Endothelial cell (in vitro differentiated cells): ENCODE measurements at regions not wholly inside any gene's neighbourhood (a gene's known extent, or its start where the extent isn't known, plus 50 kb on each side); places are given as distances from the start of the nearest gene placed in this dataset.
A peak's percentile ranks its signal among the peaks of the same experiment; 100 is the strongest.

Source experiments
- DNase-seq: peaks from one replicate; pipeline ENCODE4 v3.0.0; 2021; ENCODE audit warnings: low spot score
- H3K27ac Mint-ChIP-seq: one replicate; pipeline ENCODE4 v1.8.0; 2021; ENCODE audit warnings: mixed read lengths, inconsistent platforms; ENCODE audit not compliant: unreplicated experiment
- H3K27me3 Mint-ChIP-seq: one replicate; pipeline ENCODE4 v1.8.0; 2021; ENCODE audit warnings: mild to moderate bottlenecking, moderate library complexity, mixed read lengths, inconsistent platforms; ENCODE audit not compliant: unreplicated experiment
- H3K36me3 Mint-ChIP-seq: one replicate; pipeline ENCODE4 v1.8.0; 2021; ENCODE audit warnings: mild to moderate bottlenecking, low read depth, mixed read lengths, inconsistent platforms; ENCODE audit not compliant: unreplicated experiment
- H3K4me1 Mint-ChIP-seq: one replicate; pipeline ENCODE4 v1.8.0; 2021; ENCODE audit warnings: mild to moderate bottlenecking, mixed read lengths, inconsistent platforms; ENCODE audit not compliant: unreplicated experiment
- H3K4me3 Mint-ChIP-seq: one replicate; pipeline ENCODE4 v1.8.0; 2021; ENCODE audit warnings: mild to moderate bottlenecking, mixed read lengths, inconsistent platforms; ENCODE audit not compliant: unreplicated experiment
- H3K9me3 Mint-ChIP-seq: one replicate; pipeline ENCODE4 v1.8.0; 2021; ENCODE audit warnings: mixed read lengths, inconsistent platforms; ENCODE audit not compliant: unreplicated experiment
- TF ChIP-seq, protein P1 (sequence below): fragments of 200-600 bp; sonication (generic); IDR thresholded peaks from one replicate; pipeline ENCODE4 v1.5.0; 2021; ENCODE audit warnings: antibody characterized with exemption; ENCODE audit not compliant: unreplicated experiment

DNA sequence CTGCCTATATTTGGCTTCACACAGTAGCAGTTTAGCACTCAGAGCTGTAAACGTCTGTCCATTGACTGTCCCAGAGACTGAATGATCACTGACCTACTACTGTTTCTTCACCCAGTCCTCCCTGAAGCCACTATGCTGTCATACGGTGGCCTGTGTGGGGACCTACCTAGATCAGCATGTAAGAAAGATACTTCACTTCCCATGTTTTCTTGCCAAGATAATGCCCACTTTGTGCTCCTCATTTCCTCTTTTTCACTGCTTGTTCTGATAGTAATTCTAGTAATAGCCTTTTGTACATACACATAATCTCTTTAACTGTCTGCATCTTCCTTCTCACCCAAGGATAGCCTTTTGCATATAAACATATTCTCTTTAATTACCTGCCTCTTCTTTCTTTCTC is 109.9 kb upstream of the TIAM2 start:
- no peaks in the 10 kb centered on the region for H3K36me3 Mint-ChIP-seq
- H3K27me3 Mint-ChIP-seq: peaks cover 5% of the 10 kb centered on the region
- H3K27ac Mint-ChIP-seq: no peak overlapping the region
- DNase-seq: no peak
- H3K9me3 Mint-ChIP-seq: no peaks in the 10 kb centered on the region
- H3K4me1 Mint-ChIP-seq: peaks cover 5% of the 10 kb centered on the region
- H3K4me3 Mint-ChIP-seq: no peak overlapping the region
- TF ChIP-seq, protein P1, sequence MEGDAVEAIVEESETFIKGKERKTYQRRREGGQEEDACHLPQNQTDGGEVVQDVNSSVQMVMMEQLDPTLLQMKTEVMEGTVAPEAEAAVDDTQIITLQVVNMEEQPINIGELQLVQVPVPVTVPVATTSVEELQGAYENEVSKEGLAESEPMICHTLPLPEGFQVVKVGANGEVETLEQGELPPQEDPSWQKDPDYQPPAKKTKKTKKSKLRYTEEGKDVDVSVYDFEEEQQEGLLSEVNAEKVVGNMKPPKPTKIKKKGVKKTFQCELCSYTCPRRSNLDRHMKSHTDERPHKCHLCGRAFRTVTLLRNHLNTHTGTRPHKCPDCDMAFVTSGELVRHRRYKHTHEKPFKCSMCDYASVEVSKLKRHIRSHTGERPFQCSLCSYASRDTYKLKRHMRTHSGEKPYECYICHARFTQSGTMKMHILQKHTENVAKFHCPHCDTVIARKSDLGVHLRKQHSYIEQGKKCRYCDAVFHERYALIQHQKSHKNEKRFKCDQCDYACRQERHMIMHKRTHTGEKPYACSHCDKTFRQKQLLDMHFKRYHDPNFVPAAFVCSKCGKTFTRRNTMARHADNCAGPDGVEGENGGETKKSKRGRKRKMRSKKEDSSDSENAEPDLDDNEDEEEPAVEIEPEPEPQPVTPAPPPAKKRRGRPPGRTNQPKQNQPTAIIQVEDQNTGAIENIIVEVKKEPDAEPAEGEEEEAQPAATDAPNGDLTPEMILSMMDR: no peak

DNA sequence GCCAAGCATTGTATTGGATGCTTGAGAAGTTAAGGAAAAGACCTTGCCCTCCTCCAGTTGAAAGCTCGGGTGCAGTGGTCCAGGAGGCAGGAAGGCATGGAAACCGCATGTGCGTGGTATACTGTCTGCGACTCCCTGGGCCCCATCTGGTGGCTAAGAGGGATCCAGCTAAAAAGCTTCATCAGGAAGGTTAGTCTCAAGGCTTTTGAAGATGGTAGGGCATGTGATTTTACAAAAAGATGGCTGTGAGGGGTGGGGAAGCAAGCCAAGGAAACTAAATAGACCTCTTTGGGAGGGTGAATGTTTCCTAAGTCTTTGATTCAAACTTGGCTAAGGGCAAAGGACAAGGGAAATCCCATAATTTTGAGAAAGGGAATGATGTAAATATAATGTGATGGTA is 109.1 kb upstream of the TIAM2 start:
- H3K27ac Mint-ChIP-seq: no peak overlapping the region
- H3K4me1 Mint-ChIP-seq: peaks cover 7% of the 10 kb centered on the region
- no peaks in the 10 kb centered on the region for H3K36me3 Mint-ChIP-seq
- H3K9me3 Mint-ChIP-seq: no peaks in the 10 kb centered on the region
- DNase-seq: no peak
- H3K27me3 Mint-ChIP-seq: peaks cover 5% of the 10 kb centered on the region
- TF ChIP-seq, protein P1: no peak
- no peak overlapping the region for H3K4me3 Mint-ChIP-seq

DNA sequence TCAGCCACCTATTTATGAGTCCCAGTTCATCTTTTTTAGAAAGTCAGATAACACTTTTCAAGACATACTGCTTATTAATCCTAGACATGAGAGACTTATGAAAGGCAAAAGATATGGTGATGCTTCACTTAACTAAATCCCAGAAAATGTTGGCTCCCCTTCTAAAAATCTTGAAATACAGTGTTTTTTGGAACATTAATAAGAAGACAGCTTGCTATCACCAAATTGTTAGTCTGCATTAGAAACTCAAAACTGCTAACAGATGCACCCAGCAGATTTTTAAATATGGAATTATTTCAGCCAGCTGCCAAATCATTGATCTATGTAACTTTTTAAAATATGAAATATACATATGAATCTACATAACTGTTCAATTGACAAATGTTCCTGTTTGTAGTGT is 108.6 kb upstream of the TIAM2 start:
- TF ChIP-seq, protein P1: no peak
- peaks cover 4% of the 10 kb centered on the region for H3K27me3 Mint-ChIP-seq
- H3K9me3 Mint-ChIP-seq: no peaks in the 10 kb centered on the region
- H3K4me3 Mint-ChIP-seq: no peak overlapping the region
- DNase-seq: no peak
- no peaks in the 10 kb centered on the region for H3K36me3 Mint-ChIP-seq
- peaks cover 7% of the 10 kb centered on the region for H3K4me1 Mint-ChIP-seq
- no peak overlapping the region for H3K27ac Mint-ChIP-seq

DNA sequence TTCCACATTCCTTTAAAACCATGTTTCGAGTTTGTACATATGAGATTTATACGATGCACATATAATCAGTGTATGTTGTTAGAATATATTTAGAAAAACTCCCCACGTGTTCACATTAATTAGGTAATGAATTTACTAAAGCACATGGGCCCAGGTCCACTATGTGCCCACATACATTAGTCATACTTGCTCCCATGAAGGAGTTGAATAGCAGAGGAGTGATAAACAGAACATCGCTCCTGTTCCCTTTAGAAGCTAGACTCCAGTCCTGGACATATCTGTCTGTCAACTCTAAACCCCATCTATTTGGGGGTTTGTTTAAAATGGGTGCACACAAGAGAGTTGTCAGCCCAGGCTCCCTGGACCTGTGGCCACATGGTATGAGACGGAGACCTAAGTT is 108.1 kb upstream of the TIAM2 start:
- no peak for DNase-seq
- Mint-ChIP-seq H3K4me3 (no peak overlapping the region), H3K27me3 (peaks cover 4% of the 10 kb centered on the region), H3K36me3 (no peaks in the 10 kb centered on the region), H3K27ac (no peak overlapping the region), H3K4me1 (peaks cover 7% of the 10 kb centered on the region), H3K9me3 (no peaks in the 10 kb centered on the region)
- TF ChIP-seq, protein P1: no peak

DNA sequence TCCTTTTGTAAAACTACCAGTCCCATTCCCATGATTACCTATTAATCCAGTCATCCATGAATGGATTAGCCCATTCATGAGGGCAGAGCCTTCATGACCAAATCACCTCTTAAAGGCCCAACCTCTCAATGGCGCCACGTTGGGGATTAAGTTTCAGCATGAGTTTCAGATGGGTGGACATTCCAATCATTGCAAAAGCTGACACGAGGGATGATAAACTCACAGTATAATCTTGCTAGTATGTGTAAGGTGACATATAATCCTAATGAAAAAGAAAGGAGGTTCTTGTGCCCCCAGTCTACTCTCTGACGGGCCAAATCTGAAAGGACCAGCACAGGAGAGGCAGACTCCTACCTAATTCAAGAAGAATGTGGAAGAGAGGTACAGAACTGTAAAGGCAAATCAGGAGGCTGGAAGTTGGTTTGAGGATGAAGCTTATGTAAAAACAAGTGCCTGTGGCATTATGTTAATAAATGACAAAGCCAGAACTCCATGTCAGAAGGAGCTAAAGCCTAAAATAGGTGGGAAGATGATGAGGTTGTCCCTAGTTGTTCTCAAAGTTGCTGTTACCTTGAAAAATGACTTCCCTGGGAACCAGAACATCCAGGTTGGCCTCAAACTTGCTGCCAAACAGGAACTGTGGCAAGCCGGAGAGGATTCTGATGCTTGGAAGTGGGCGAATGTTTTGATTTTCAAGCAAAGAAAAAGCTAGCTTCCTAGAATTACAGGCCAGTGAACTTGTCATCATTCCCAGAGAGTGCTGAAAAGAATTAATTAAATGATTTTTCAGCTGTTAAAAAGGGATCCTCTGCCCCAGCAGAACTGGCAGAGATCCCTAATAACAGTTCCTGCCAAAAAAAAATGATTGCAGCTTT is 106.5 kb upstream of the TIAM2 start:
- Mint-ChIP-seq H3K27me3 (no peaks in the 10 kb centered on the region), H3K9me3 (no peaks in the 10 kb centered on the region), H3K4me3 (peak overlapping the region; percentile 13), H3K4me1 (peaks cover 7% of the 10 kb centered on the region), H3K36me3 (no peaks in the 10 kb centered on the region), H3K27ac (no peak overlapping the region)
- TF ChIP-seq, protein P1: no peak
- DNase-seq: no peak
